OCI-LY7 (cell line): ENCODE measurements at regions not wholly inside any gene's neighbourhood (a gene's known extent, or its start where the extent isn't known, plus 50 kb on each side); places are given as distances from the start of the nearest gene placed in this dataset.

ENCODE experiments used
- EZH2phosphoT487 ChIP-seq: fragments of 200-600 bp; sonication (generic); IDR thresholded peaks from 2 replicates; pipeline ENCODE4 v1.6.1; 2018; ENCODE audit warnings: low read depth, borderline replicate concordance, mild to moderate bottlenecking, mixed run types, antibody characterized with exemption, low read length, moderate library complexity, mixed read lengths
- TF ChIP-seq, protein P1 (sequence below): fragments of 200-600 bp; sonication (generic); conservative IDR thresholded peaks from 2 replicates; pipeline ENCODE4 v1.5.1; 2014; ENCODE audit warnings: mild to moderate bottlenecking, antibody characterized with exemption, low read length, moderate library complexity, mixed read lengths

DNA sequence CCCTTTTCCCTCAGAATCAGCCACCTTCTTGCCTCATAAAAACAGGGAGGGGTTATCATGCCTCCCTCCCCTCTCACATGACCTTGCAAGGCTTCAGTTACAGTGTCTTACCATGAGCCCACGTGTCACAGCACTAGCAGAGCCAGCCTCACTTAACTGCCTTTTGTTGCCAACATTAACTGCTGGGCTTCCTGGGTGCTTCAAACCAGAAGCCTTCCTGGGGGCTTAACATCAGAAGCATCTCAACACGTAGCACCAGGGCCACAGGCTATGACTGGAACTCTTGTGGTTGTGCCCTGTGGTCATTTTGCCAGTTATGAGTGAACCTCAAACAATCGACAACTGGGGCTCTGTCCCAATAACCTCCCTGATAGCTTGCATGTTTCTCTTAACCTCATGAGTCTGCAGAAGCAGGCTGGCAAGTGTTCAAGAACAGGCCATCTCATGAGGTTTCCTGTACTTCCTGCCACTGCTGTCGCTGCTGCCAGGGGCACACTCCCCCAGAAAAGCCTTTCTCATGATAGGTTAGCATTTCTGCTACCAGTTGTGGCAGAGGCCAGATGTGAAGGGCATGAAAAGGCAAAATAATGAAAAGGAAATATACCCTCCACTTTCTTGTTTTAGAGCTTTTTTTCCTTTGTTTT lies 132.2 kb downstream of the GLUL start:
- TF ChIP-seq, protein P1, sequence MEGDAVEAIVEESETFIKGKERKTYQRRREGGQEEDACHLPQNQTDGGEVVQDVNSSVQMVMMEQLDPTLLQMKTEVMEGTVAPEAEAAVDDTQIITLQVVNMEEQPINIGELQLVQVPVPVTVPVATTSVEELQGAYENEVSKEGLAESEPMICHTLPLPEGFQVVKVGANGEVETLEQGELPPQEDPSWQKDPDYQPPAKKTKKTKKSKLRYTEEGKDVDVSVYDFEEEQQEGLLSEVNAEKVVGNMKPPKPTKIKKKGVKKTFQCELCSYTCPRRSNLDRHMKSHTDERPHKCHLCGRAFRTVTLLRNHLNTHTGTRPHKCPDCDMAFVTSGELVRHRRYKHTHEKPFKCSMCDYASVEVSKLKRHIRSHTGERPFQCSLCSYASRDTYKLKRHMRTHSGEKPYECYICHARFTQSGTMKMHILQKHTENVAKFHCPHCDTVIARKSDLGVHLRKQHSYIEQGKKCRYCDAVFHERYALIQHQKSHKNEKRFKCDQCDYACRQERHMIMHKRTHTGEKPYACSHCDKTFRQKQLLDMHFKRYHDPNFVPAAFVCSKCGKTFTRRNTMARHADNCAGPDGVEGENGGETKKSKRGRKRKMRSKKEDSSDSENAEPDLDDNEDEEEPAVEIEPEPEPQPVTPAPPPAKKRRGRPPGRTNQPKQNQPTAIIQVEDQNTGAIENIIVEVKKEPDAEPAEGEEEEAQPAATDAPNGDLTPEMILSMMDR, result no peak
- TF ChIP-seq EZH2phosphoT487, result no peak
